ENCODE measurements at regions not wholly inside any gene's neighbourhood (a gene's known extent, or its start where the extent isn't known, plus 50 kb on each side); places are given as distances from the start of the nearest gene placed in this dataset.

- H3K9me3 ChIP-seq (replicated peaks in 1 of 2; ENCODE audit: control insufficient read depth in 2 of 2, insufficient read depth in 1 of 2, low read depth in 1 of 2, low read length in 2 of 2) = peaks cover 0 to 18% of the 10 kb centered on the region in 2 donors
- peaks cover 3 to 10% of the 10 kb centered on the region in 2 donors for H3K4me1 ChIP-seq (ENCODE audit: control insufficient read depth in 2 of 2, insufficient read depth in 1 of 2, low read depth in 1 of 2, low read length in 2 of 2)
- H3K23ac ChIP-seq (ENCODE audit: low read depth, low read length, poor library complexity) = no peak overlapping the region
- no peak overlapping the region for H3K4me2 ChIP-seq (ENCODE audit: insufficient read depth, low read length, poor library complexity, severe bottlenecking)
- no peak overlapping the region for H2AK5ac ChIP-seq (ENCODE audit: low read depth, low read length)
- H4K91ac ChIP-seq (ENCODE audit: low read depth, low read length, poor library complexity) = no peak overlapping the region
- H2AFZ ChIP-seq (ENCODE audit: low read length) = no peak overlapping the region
- no peak overlapping the region for H3K4ac ChIP-seq (ENCODE audit: low read length)
- no peak overlapping the region for H2BK5ac ChIP-seq (ENCODE audit: low read length)
- H2BK120ac ChIP-seq (ENCODE audit: low read depth, low read length) = no peak overlapping the region
- WGBS, 2 donors (ENCODE audit: extremely low coverage in 2 of 2, insufficient read length in 2 of 2, insufficient replicate concordance in 1 of 2) = no CpG with 5 or more reads among the region's 4 CpGs
- no peak for DNase-seq (ENCODE audit: low spot score)
- no peak overlapping the region for H3K4me3 ChIP-seq (ENCODE audit: low read length in 2 of 2)
- H2BK12ac ChIP-seq (ENCODE audit: low read length) = no peak overlapping the region
- H3K27me3 ChIP-seq (ENCODE audit: control insufficient read depth in 3 of 3, insufficient read depth in 3 of 3, low read depth in 1 of 3, low read length in 3 of 3) = no peaks in the 10 kb centered on the region
- H4K8ac ChIP-seq (ENCODE audit: low read depth, low read length) = no peak overlapping the region
- H3K27ac ChIP-seq (replicated peaks; ENCODE audit: low read length) = no peak overlapping the region
- H3K79me1 ChIP-seq (ENCODE audit: low read depth, low read length) = no peaks in the 10 kb centered on the region
- no peak overlapping the region for H3K9ac ChIP-seq (ENCODE audit: low read depth, low read length, poor library complexity)
- H3K36me3 ChIP-seq (replicated peaks in 1 of 2; ENCODE audit: control insufficient read depth in 2 of 2, insufficient read depth in 2 of 2, low read length in 2 of 2) = no peaks in the 10 kb centered on the region
- no peak overlapping the region for H2BK15ac ChIP-seq (ENCODE audit: low read length)
- no peak overlapping the region for H3K14ac ChIP-seq (ENCODE audit: low read length)
- no peak overlapping the region for H3K18ac ChIP-seq (ENCODE audit: low read length)
These were observed 53.0 kb upstream of the ABCB5 start for GRCh38 chr7:20562461-20562860.
